ENCODE measurements at regions not wholly inside any gene's neighbourhood (a gene's known extent, or its start where the extent isn't known, plus 50 kb on each side); places are given as distances from the start of the nearest gene placed in this dataset.

DNA sequence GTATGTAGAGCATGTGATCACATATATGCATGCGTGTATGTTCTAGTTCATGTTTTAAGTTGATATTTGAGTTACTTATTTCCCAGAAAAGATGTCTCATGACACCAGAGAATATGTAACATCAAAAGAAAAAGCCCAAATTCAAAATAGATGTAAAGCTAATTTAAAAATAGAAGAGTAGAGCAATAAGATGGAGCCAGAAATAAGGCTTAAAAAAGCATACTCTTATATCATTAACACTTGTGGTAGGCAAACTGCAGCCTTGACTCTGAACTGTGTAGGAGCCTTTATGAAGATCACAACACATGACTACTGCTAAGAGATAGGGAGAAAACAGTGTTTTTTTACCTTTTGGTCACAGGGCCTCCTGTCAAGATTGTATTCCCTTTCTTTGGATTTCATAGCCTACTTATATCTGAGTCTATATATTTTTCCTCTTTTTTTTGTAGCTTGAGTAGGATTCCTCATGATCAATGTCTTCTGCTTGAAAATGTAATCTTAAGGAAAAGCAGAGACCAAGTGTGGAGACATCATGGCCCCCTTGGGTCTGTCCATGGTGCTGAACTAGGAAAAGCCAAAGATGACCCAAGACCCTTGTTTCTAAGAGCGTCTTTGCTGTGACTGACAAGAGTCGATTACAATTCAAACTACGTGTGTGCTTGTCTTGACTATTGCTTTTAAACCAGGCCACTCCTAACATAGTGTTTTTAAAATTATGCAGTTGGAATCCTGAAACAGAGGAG is 390.4 kb downstream of the SHISA9 start:
- DNase-seq, result no peak

DNA sequence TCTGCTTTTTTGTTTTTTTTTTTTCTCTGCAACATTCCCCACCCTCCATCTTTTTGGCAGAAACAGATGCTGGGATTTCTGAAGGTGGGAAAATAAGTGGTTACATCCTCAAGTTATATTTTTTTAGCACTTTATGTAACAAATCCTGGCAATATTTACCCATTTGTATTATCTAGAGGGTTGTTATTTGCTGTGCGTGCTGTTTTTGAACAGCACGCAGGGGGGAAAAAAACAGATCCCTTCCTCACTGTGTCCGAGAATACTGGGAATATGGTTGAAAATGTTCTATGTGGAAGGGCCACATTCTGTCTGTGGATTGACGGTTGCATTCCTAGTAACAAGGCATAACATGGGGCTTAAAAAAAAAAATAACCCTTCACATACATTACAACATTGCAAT is 394.8 kb downstream of the SHISA9 start:
- DNase-seq, result no peak

GRCh38 chr16:13298666-13299065 is 397.3 kb downstream of the SHISA9 start:
- DNase-seq, result no peak

DNA sequence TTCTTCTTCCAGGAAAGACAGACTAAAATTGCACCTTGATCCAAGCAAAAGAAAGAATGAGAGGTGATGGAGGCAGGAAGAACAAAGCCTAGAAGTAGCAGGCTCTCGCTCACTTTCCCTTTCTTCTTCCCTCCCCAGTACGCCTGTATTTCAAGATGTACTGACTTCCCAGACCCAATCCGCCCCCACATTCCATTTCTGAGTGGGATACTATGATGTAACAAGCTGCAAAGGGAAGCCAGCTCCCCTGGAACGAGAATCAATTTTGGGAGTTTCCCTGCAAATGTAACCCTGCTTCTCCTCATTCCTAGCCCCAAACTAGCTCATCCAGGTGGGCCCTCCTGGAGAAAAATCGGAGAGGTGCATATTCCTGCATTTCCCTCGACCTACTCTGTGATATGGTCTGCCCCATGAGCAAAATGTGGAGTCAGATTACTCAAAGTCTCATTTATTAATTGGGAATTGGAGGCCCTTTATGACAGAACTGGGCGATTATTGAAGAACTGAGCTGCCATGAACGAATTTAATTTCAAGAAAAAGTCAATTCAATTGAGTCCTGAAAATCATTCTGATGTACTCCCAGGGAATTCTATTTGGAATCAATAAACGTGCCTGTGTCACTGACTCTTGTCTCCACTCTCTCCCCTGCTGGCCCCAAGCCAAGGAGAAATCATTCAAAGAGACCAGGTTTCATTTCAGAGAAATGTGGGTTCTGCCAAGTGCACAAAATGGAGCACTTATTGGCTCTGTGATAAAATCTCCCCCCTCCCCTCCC is 398.9 kb downstream of the SHISA9 start:
- DNase-seq, result no peak

- DNase-seq, result no peak
These were observed 403.8 kb downstream of the SHISA9 start for GRCh38 chr16:13305019-13305755.

- no peak for DNase-seq
These were observed 405.0 kb downstream of the SHISA9 start for GRCh38 chr16:13306161-13306995.

- DNase-seq, result no peak
These were observed 405.9 kb downstream of the SHISA9 start for GRCh38 chr16:13307255-13307654.

DNA sequence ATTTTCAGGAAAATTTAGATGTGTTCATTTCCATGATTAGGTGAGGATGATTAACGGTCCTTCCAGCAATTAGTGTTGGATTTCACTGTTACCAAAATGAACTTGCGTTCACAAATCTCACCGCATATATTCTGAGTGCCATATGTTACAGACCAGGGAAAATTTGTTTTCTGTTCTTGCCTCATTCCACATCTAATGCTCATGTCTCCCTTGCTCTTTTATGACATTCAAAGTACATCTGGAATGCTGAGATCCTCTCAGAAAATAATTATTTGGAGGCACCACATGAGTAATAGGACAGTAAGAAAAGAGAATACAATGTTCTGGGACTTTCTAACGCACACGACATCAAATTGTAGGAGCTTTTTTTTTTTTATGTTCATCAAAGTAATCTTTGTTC is 406.5 kb downstream of the SHISA9 start:
- DNase-seq, result no peak

- no peak for DNase-seq
These were observed 410.7 kb downstream of the SHISA9 start for GRCh38 chr16:13312063-13312462.

DNA sequence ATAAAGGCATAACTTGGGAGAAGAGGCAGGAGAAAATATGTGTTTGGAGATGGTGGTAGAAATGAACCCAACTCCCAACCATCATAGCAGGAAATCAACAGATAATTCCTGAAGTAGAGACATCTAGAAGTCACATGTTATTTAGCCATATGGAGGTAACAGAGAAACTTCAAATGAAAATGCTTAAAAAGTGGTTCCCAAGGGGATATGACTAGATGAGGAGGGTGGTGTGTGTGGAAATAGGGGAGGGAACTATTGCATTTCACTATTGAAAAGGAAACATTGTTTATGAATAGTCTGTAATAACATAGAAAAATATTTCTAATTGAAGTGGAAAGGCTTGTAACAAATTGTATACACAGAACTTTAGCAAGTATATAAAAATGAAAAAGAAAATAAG is 412.0 kb downstream of the SHISA9 start:
- no peak for DNase-seq

DNA sequence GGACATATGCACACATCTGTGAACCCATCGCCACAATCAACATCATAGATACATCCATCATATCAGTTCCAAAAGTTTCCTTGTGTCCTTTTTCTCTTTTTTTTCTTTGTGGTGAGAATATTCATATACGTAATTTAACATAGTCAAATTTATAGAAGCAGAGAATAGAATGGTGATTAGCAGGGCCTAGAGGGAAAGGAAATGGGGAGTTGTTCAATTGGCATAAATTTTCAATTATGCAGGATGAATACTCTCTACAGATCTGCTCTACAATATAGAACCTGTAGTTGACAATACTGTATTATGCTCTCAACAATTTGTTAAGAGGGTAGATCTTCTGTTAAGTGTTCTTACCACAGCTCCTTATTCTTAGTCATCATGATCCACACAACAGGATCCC is 413.2 kb downstream of the SHISA9 start:
- no peak for DNase-seq

DNA sequence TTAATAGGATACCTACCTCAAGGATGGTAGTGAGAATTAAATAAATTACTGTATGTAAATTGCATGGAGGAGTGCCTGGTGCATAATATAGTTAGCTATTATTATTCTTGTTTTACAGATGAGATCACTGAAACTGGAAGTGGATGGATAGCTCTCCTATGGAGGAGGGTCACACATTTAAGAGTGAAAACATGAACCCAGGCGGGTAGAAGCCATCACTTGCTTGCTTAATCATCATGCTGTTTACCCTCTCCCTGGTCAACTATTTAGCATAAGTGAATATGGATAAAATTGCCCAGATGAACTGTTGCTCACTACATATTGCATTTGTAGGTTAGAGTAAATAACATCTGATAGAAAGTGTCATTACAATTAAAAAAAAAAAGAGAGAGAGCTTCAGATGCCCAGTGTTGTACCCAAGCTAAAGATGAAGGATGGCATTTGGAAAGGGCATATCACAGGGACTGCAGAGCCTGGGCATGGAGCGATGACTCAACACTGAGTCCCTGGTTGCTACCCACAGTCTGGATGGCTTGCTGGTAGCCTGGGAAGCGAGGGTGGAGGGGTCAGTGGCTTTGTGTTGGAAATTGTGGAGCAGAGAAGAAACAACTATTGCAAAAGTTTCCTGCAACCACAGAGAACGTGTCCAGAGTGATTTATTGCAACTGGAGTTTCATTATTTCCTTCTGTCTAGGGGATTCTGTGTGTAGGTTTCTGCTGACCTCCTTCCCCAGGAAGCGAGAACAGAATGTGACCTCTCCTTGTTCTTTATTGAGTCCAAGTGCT is 414.4 kb downstream of the SHISA9 start:
- DNase-seq, result no peak

- DNase-seq, result no peak
These were observed 420.9 kb downstream of the SHISA9 start for GRCh38 chr16:13322336-13322735.

- DNase-seq, result no peak
These were observed 423.5 kb downstream of the SHISA9 start for GRCh38 chr16:13324851-13325250.

- DNase-seq, result no peak
These were observed 424.0 kb downstream of the SHISA9 start for GRCh38 chr16:13325396-13325795.

DNA sequence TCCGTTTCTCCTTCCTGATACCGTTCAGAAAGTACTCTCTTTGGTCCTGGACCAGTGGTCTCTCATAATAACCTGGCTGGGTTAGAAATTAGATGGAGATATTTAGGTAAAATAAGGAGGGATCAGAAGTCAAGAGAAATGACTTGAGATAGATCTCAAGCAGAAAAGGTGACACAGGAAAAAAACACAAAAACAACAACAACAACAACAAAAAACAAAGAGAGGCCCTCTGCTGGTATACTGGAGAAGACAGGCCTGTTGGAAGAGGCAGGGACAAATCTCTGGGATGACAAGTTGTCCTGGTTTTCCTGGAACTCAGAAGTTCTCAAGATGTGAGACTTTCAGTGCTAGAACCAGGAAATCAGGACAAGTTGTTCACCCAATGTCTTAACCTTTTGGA is 430.5 kb downstream of the SHISA9 start:
- no peak for DNase-seq

DNA sequence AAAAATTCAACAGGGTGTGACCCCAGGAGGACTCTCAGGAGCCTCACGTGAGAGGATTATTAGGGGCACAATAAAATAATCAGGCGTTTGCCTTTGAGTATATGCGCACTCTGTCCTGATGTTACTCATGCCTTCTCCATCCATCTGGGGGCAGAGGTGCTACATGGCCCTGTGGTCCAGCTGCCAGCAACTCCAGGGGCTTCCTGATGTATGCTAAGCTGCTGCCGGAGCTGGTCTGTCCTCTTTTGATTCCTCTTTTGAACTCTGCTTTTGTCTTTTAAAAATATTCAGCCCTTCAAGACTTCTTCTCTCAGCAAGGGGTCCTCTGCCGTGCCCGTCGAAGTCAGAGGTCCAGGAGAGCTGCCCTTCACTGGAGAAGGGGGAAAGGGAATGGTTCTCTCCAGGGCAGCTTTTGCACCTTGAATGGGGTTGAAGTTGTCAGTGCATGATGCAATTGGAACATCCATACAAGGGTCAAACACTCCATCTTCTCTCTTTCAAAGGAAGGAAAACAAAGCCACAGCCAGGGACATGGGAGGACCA is 431.4 kb downstream of the SHISA9 start:
- no peak for DNase-seq

GRCh38 chr16:13333336-13333735 is 431.9 kb downstream of the SHISA9 start:
- no peak for DNase-seq

DNA sequence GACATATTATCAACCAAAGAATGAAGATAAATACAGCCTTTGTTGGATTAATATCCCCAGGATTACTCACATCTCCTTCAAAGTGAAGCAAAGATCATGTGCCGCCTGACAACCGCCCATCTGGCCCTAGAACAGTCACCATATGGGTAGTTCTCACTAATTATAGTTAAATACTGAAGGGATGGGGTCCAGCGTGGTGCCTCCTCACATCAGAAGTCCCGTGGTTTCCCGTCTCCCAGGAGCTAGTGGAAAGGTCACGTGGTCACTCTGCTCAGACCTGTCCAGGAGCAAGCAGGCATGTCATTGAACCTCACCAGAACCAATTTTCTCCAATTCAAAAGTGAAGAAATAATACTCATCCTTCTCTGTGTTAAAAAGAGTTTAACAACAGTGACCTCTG is 434.5 kb downstream of the SHISA9 start:
- no peak for DNase-seq

- DNase-seq, result no peak
These were observed 434.9 kb downstream of the SHISA9 start for GRCh38 chr16:13336335-13336734.
